IMR-90 (cell line): ENCODE measurements at regions not wholly inside any gene's neighbourhood (a gene's known extent, or its start where the extent isn't known, plus 50 kb on each side); places are given as distances from the start of the nearest gene placed in this dataset.
A peak's percentile ranks its signal among the peaks of the same experiment; 100 is the strongest.

Source experiments
- ATAC-seq: fragments of 200-7000 bp; cut with Tn5 transposase; 2 replicates; pipeline ENCODE4 v1.9.1; 2020; ENCODE audit warnings: low read depth, mild to moderate bottlenecking, moderate library complexity
- BruUV-seq: library from RNA; stranded (reverse); fragments of 400-500 nt; replicated peaks from 2 replicates; lab custom pipeline; 2021; lab: Mats Ljungman, UMichigan
- CTCF ChIA-PET: fragments of 300-600 bp; formaldehyde crosslinking; extraction: SDS; loops from one replicate; lab custom pipeline; 2021; ENCODE audit warnings: antibody characterized with exemption; lab: Yijun Ruan, JAX
- POLR2A ChIA-PET: fragments of 300-600 bp; sonication (Branson Sonifier 250); formaldehyde crosslinking; loops from one replicate; lab custom pipeline; 2022; ENCODE audit warnings: antibody characterized with exemption; ENCODE audit not compliant: unreplicated experiment; lab: Charles Lee
- DNase-seq: peaks from one replicate; pipeline ENCODE4 v3.0.0; 2013
- H2AFZ ChIP-seq: replicated peaks from 2 replicates; pipeline ENCODE3; 2013; ENCODE audit warnings: low read length, mild to moderate bottlenecking; ENCODE audit not compliant: poor library complexity
- H2AK5ac ChIP-seq: 2 replicates; pipeline ENCODE4 v1.6.1; 2013; ENCODE audit warnings: low read depth, low read length, inconsistent platforms
- H2AK9ac ChIP-seq: replicated peaks from 2 replicates; pipeline ENCODE3; 2013; ENCODE audit warnings: mild to moderate bottlenecking, low read depth, low read length, moderate library complexity; ENCODE audit not compliant: poor library complexity
- H2BK120ac ChIP-seq: 2 replicates; pipeline ENCODE4 v1.6.1; 2013; ENCODE audit warnings: low read depth, low read length, inconsistent platforms
- H2BK15ac ChIP-seq: 3 replicates; pipeline ENCODE4 v1.6.1; 2013; ENCODE audit warnings: low read depth, low read length, inconsistent platforms
- H2BK20ac ChIP-seq: 2 replicates; pipeline ENCODE4 v1.6.1; 2013; ENCODE audit warnings: low read depth, mild to moderate bottlenecking, inconsistent platforms, low read length, moderate library complexity
- H2BK5ac ChIP-seq: 2 replicates; pipeline ENCODE4 v1.6.1; 2013; ENCODE audit warnings: mild to moderate bottlenecking, low read depth, low read length, inconsistent platforms; ENCODE audit not compliant: poor library complexity, severe bottlenecking
- H3K14ac ChIP-seq: replicated peaks from 2 replicates; pipeline ENCODE4 v1.6.1; 2013; ENCODE audit warnings: low read depth, low read length, inconsistent platforms
- H3K18ac ChIP-seq: 2 replicates; pipeline ENCODE4 v1.6.1; 2013; ENCODE audit warnings: low read depth, low read length, control low read depth
- H3K23ac ChIP-seq: 2 replicates; pipeline ENCODE4 v1.6.1; 2013; ENCODE audit warnings: low read depth, low read length, inconsistent platforms
- H3K27ac ChIP-seq: 2 replicates; pipeline ENCODE4 v1.5.1; 2013; ENCODE audit warnings: mild to moderate bottlenecking, control low read depth, low read length; ENCODE audit not compliant: insufficient read depth
- H3K27me3 ChIP-seq: 2 replicates; pipeline ENCODE4 v1.6.1; 2013; ENCODE audit warnings: low read length; ENCODE audit not compliant: control insufficient read depth, insufficient read depth
- H3K36me3 ChIP-seq: 2 replicates; pipeline ENCODE4 v1.6.1; 2013; ENCODE audit warnings: low read length, mixed read lengths; ENCODE audit not compliant: control insufficient read depth, insufficient read depth
- H3K4ac ChIP-seq: 2 replicates; pipeline ENCODE4 v1.6.1; 2013; ENCODE audit warnings: low read depth, low read length, inconsistent platforms
- H3K4me1 ChIP-seq: 2 replicates; pipeline ENCODE4 v1.6.1; 2013; ENCODE audit warnings: low read length, mixed read lengths; ENCODE audit not compliant: control insufficient read depth, insufficient read depth
- H3K4me2 ChIP-seq: 2 replicates; pipeline ENCODE4 v1.6.1; 2013; ENCODE audit warnings: low read depth, mild to moderate bottlenecking, control low read depth, low read length, moderate library complexity
- H3K4me3 ChIP-seq: 2 replicates; pipeline ENCODE4 v1.5.1; 2013; ENCODE audit warnings: low read depth, mild to moderate bottlenecking, control low read depth, low read length, moderate library complexity; ENCODE audit not compliant: insufficient read depth
- H3K56ac ChIP-seq: 2 replicates; pipeline ENCODE4 v1.6.1; 2013; ENCODE audit warnings: low read length, inconsistent platforms; ENCODE audit not compliant: insufficient read depth; ENCODE audit errors: extremely low read depth
- H3K79me1 ChIP-seq, 2 experiments: 2 replicates each; pipeline ENCODE4 v1.6.1; 2013; ENCODE audit warnings: low read length in 2 of 2, inconsistent platforms in 1 of 2, low read depth in 1 of 2
- H3K9ac ChIP-seq: 2 replicates; pipeline ENCODE4 v1.6.1; 2013; ENCODE audit warnings: low read depth, low read length, control low read depth
- H3K9me1 ChIP-seq: 2 replicates; pipeline ENCODE4 v1.6.1; 2013; ENCODE audit warnings: low read length, inconsistent platforms; ENCODE audit not compliant: insufficient read depth
- H3K9me3 ChIP-seq: 2 replicates; pipeline ENCODE4 v1.6.1; 2013; ENCODE audit warnings: low read length; ENCODE audit not compliant: control insufficient read depth, insufficient read depth
- H4K20me1 ChIP-seq: 2 replicates; pipeline ENCODE4 v1.6.1; 2013; ENCODE audit warnings: low read length, inconsistent platforms; ENCODE audit not compliant: insufficient read depth
- H4K5ac ChIP-seq: 2 replicates; pipeline ENCODE4 v1.6.1; 2013; ENCODE audit warnings: mild to moderate bottlenecking, low read depth, low read length, control low read depth
- H4K8ac ChIP-seq, 2 experiments: 2 replicates each; pipeline ENCODE4 v1.6.1; 2013; ENCODE audit warnings: low read depth in 2 of 2, low read length in 2 of 2, control low read depth in 1 of 2, inconsistent platforms in 1 of 2
- H4K91ac ChIP-seq: 2 replicates; pipeline ENCODE4 v1.6.1; 2013; ENCODE audit warnings: low read depth, low read length, inconsistent platforms; ENCODE audit not compliant: insufficient read depth
- BHLHE40 ChIP-seq: fragments of 150-350 bp; IDR thresholded peaks from 2 replicates; pipeline ENCODE4 v1.6.1; 2016; ENCODE audit warnings: mild to moderate bottlenecking, low read depth, low read length
- CEBPB ChIP-seq: IDR thresholded peaks from 2 replicates; pipeline ENCODE4 v1.6.1; 2012; ENCODE audit warnings: low read depth, low read length, improper control_type of control experiment
- CHD1 ChIP-seq: IDR thresholded peaks from 2 replicates; pipeline ENCODE4 v1.6.1; 2012; ENCODE audit warnings: low read depth, low read length, improper control_type of control experiment
- FOS ChIP-seq: fragments of 150-350 bp; IDR thresholded peaks from 2 replicates; pipeline ENCODE4 v1.6.1; 2016; ENCODE audit warnings: low read depth, low read length
- MAFK ChIP-seq: IDR thresholded peaks from 2 replicates; pipeline ENCODE4 v1.6.1; 2012; ENCODE audit warnings: low read depth, low read length, improper control_type of control experiment
- MAZ ChIP-seq: IDR thresholded peaks from 2 replicates; pipeline ENCODE4 v1.6.1; 2012; ENCODE audit warnings: low read depth, mild to moderate bottlenecking, low read length, improper control_type of control experiment, moderate library complexity, borderline replicate concordance
- MXI1 ChIP-seq: IDR thresholded peaks from 2 replicates; pipeline ENCODE4 v1.6.1; 2012; ENCODE audit warnings: low read depth, mild to moderate bottlenecking, low read length, moderate library complexity, borderline replicate concordance
- NFE2L2 ChIP-seq: fragments of 150-350 bp; IDR thresholded peaks from 2 replicates; pipeline ENCODE4 v1.6.1; 2016; ENCODE audit warnings: low read depth, mild to moderate bottlenecking, low read length
- POLR2A ChIP-seq: IDR thresholded peaks from 2 replicates; pipeline ENCODE4 v1.6.1; 2012; ENCODE audit warnings: mild to moderate bottlenecking, low read depth, low read length
- RAD21 ChIP-seq: IDR thresholded peaks from 2 replicates; pipeline ENCODE4 v1.6.1; 2012; ENCODE audit warnings: low read length, improper control_type of control experiment
- RCOR1 ChIP-seq: IDR thresholded peaks from 2 replicates; pipeline ENCODE4 v1.6.1; 2012; ENCODE audit warnings: mild to moderate bottlenecking, low read length, improper control_type of control experiment; ENCODE audit not compliant: insufficient replicate concordance
- RFX5 ChIP-seq: IDR thresholded peaks from 2 replicates; pipeline ENCODE4 v1.8.0; 2012; ENCODE audit warnings: low read depth, mild to moderate bottlenecking, low read length, moderate library complexity
- SMC3 ChIP-seq: fragments of 150-350 bp; IDR thresholded peaks from 2 replicates; pipeline ENCODE4 v1.6.1; 2016; ENCODE audit warnings: low read depth, mild to moderate bottlenecking, antibody characterized with exemption, low read length, moderate library complexity
- WGBS, 2 experiments: methylation state at CpG; one replicate each; pipeline versions ENCODE4 v1.1.5 to v1.1.7; 2013; ENCODE audit warnings: missing lambda C conversion rate in 2 of 2; ENCODE audit not compliant: insufficient read length in 1 of 2; ENCODE audit errors: extremely low coverage in 2 of 2; 5-methylcytosine and 5-hydroxymethylcytosine counted together
- dilution Hi-C: fragments of 300-500 bp; cut with HindIII; formaldehyde crosslinking; loops from one replicate; pipeline ENCODE4 v1.14.3; 2018; ENCODE audit warnings: low sequenced_read_pairs; ENCODE audit not compliant: unreplicated experiment
- in situ Hi-C: fragments of 300-500 bp; cut with MboI; formaldehyde crosslinking; loops from 3 replicates; pipeline ENCODE4 v1.14.3; 2019; ENCODE audit warnings: low sequenced_read_pairs, inconsistent platforms, mixed read lengths
- intact Hi-C: fragments of 100-400 bp; cut with micrococcal nuclease; formaldehyde crosslinking; loops from 2 replicates; pipeline ENCODE4 v1.10.0; 2022
- TF ChIP-seq, protein P1 (sequence below): fragments of 150-350 bp; IDR thresholded peaks from 2 replicates; pipeline ENCODE4 v1.6.1; 2017; ENCODE audit warnings: mild to moderate bottlenecking, antibody characterized with exemption, low read length, low read depth
- TF ChIP-seq, protein P2 (sequence below): fragments of 150-350 bp; IDR thresholded peaks from 2 replicates; pipeline ENCODE4 v1.6.1; 2016; ENCODE audit warnings: low read depth, mild to moderate bottlenecking, low read length, moderate library complexity, borderline replicate concordance
- TF ChIP-seq, protein P3 (sequence below): conservative IDR thresholded peaks from 2 replicates; pipeline ENCODE4 v1.5.1; 2012; ENCODE audit warnings: mild to moderate bottlenecking, low read depth, low read length, improper control_type of control experiment

DNA sequence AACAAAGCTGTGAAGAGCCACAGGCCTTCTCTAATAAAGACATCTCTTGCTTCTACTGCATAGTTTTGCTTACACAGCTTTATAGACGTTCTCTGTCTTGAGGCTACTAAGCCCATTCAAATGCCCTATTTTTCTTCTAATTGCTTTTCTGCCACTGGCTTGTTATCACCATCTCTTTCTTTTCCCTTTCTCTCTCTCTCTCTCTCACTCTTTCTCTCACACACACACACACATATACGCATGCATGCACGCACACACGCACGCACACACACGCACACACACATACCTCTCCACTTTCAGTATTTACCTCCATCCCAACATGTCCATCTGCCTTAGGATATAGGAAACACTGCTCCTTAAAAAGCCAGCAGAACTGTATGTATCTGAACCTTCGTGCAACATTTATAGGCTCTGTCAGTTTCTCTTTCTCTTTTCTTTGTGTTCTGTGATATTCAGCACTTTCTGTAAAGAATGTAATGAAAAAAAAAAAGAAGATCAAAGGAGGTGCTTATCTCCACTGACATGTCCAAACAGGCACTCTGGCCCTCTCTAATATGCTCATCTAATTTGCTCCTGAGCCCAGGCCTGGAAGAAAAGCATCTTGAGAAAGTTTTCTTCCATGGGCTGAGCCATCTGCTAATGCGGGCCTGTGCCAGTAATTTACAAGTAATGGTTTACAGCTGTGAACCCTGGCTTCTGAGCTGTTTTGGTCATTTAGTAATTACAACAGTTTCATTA, 1046.7 kb upstream of the MAP3K7 start:
- no peak overlapping the region for H3K56ac ChIP-seq
- no peak overlapping the region for H3K14ac ChIP-seq
- no peak overlapping the region for H4K5ac ChIP-seq
- H3K4ac ChIP-seq = no peak overlapping the region
- H2AK9ac ChIP-seq = no peak overlapping the region
- no peaks in the 10 kb centered on the region for H3K9me3 ChIP-seq
- H2AFZ ChIP-seq = no peak overlapping the region
- no peak overlapping the region for H4K91ac ChIP-seq
- no peaks in the 10 kb centered on the region for H3K79me1 ChIP-seq
- peak overlapping the region; percentile 63 for H3K4me2 ChIP-seq
- 84 to 100% methylated on average over 3 to 6 of the region's 8 CpGs for WGBS, 2 experiments
- H2BK5ac ChIP-seq = no peak overlapping the region
- no peak overlapping the region for H3K27ac ChIP-seq
- no peaks in the 10 kb centered on the region for H3K9me1 ChIP-seq
- POLR2A ChIA-PET = no interaction called here
- no peaks in the 10 kb centered on the region for H3K36me3 ChIP-seq
- H3K4me3 ChIP-seq = no peak overlapping the region
- in situ Hi-C loops (no loop called here), dilution Hi-C loops (no loop called here), intact Hi-C loops (no loop called here)
- H3K4me1 ChIP-seq = no peaks in the 10 kb centered on the region
- no peak overlapping the region for H3K9ac ChIP-seq
- no peak overlapping the region for H3K18ac ChIP-seq
- no peak overlapping the region for H4K8ac ChIP-seq
- H2BK120ac ChIP-seq = no peak overlapping the region
- CTCF ChIA-PET = no interaction called here
- no peak overlapping the region for H2BK20ac ChIP-seq
- TF ChIP-seq FOS (no peak), SMC3 (no peak), RCOR1 (no peak), MAFK (no peak), RAD21 (no peak), CHD1 (no peak), POLR2A (no peak), CEBPB (no peak), MXI1 (no peak), NFE2L2 (no peak), RFX5 (no peak), MAZ (no peak), BHLHE40 (no peak)
- TF ChIP-seq, protein P1, sequence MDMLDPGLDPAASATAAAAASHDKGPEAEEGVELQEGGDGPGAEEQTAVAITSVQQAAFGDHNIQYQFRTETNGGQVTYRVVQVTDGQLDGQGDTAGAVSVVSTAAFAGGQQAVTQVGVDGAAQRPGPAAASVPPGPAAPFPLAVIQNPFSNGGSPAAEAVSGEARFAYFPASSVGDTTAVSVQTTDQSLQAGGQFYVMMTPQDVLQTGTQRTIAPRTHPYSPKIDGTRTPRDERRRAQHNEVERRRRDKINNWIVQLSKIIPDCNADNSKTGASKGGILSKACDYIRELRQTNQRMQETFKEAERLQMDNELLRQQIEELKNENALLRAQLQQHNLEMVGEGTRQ = no peak
- TF ChIP-seq, protein P2, sequence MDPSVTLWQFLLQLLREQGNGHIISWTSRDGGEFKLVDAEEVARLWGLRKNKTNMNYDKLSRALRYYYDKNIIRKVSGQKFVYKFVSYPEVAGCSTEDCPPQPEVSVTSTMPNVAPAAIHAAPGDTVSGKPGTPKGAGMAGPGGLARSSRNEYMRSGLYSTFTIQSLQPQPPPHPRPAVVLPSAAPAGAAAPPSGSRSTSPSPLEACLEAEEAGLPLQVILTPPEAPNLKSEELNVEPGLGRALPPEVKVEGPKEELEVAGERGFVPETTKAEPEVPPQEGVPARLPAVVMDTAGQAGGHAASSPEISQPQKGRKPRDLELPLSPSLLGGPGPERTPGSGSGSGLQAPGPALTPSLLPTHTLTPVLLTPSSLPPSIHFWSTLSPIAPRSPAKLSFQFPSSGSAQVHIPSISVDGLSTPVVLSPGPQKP = no peak
- TF ChIP-seq, protein P3, sequence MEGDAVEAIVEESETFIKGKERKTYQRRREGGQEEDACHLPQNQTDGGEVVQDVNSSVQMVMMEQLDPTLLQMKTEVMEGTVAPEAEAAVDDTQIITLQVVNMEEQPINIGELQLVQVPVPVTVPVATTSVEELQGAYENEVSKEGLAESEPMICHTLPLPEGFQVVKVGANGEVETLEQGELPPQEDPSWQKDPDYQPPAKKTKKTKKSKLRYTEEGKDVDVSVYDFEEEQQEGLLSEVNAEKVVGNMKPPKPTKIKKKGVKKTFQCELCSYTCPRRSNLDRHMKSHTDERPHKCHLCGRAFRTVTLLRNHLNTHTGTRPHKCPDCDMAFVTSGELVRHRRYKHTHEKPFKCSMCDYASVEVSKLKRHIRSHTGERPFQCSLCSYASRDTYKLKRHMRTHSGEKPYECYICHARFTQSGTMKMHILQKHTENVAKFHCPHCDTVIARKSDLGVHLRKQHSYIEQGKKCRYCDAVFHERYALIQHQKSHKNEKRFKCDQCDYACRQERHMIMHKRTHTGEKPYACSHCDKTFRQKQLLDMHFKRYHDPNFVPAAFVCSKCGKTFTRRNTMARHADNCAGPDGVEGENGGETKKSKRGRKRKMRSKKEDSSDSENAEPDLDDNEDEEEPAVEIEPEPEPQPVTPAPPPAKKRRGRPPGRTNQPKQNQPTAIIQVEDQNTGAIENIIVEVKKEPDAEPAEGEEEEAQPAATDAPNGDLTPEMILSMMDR = no peak
- no peaks in the 10 kb centered on the region for H4K20me1 ChIP-seq
- no peak overlapping the region for H2BK15ac ChIP-seq
- no TSS peak for BruUV-seq
- no peak overlapping the region for H3K23ac ChIP-seq
- DNase-seq = no peak
- no peak for ATAC-seq
- no peaks in the 10 kb centered on the region for H3K27me3 ChIP-seq
- no peak overlapping the region for H2AK5ac ChIP-seq
